Retinal pigment epithelial cell (primary cell): ENCODE measurements at regions not wholly inside any gene's neighbourhood (a gene's known extent, or its start where the extent isn't known, plus 50 kb on each side); places are given as distances from the start of the nearest gene placed in this dataset.

Experiments used
- DNase-seq: peaks from one replicate; pipeline ENCODE4 v3.0.0-alpha.2; 2010; ENCODE audit warnings: low read depth
- H3K4me3 ChIP-seq: 2 replicates; pipeline ENCODE4 v1.5.1; 2011; ENCODE audit warnings: mild to moderate bottlenecking, low read length, control low read depth, moderate library complexity
- TF ChIP-seq, protein P1 (sequence below): conservative IDR thresholded peaks from 2 replicates; pipeline ENCODE4 v1.5.1; 2011; ENCODE audit warnings: low read depth, low read length, control low read depth, inconsistent platforms

GRCh38 chr1:64358692-64359091 lies 111.2 kb upstream of the CACHD1 start:
- TF ChIP-seq, protein P1, sequence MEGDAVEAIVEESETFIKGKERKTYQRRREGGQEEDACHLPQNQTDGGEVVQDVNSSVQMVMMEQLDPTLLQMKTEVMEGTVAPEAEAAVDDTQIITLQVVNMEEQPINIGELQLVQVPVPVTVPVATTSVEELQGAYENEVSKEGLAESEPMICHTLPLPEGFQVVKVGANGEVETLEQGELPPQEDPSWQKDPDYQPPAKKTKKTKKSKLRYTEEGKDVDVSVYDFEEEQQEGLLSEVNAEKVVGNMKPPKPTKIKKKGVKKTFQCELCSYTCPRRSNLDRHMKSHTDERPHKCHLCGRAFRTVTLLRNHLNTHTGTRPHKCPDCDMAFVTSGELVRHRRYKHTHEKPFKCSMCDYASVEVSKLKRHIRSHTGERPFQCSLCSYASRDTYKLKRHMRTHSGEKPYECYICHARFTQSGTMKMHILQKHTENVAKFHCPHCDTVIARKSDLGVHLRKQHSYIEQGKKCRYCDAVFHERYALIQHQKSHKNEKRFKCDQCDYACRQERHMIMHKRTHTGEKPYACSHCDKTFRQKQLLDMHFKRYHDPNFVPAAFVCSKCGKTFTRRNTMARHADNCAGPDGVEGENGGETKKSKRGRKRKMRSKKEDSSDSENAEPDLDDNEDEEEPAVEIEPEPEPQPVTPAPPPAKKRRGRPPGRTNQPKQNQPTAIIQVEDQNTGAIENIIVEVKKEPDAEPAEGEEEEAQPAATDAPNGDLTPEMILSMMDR = no peak
- no peak for DNase-seq
- H3K4me3 ChIP-seq = no peak overlapping the region

DNA sequence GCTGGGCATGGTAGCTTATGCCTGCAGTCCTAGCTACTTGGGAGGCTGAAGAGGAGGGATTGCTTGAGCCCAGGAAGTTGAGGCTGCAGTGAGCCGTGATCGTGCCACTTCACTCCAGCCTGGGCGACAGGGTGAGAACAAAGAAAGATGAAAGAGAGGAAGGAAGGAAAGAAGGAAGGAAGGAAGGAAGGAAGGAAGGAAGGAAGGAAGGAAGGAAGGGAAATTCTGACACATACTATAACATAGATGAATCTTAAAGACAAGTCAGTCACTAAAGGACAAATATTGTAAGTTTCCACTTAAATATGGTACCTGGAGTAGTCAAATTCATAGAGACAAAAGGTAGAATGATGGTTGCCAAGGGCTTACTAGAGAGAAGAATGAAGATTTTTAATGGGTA lies 108.0 kb upstream of the CACHD1 start:
- TF ChIP-seq, protein P1 = no peak
- DNase-seq = no peak

GRCh38 chr1:64363111-64363510 lies 106.8 kb upstream of the CACHD1 start:
- DNase-seq = no peak
- TF ChIP-seq, protein P1 = no peak
- H3K4me3 ChIP-seq = no peak overlapping the region

More for the DNA sequence above, 108.0 kb upstream of the CACHD1 start:
- H3K4me3 ChIP-seq = no peak overlapping the region

DNA sequence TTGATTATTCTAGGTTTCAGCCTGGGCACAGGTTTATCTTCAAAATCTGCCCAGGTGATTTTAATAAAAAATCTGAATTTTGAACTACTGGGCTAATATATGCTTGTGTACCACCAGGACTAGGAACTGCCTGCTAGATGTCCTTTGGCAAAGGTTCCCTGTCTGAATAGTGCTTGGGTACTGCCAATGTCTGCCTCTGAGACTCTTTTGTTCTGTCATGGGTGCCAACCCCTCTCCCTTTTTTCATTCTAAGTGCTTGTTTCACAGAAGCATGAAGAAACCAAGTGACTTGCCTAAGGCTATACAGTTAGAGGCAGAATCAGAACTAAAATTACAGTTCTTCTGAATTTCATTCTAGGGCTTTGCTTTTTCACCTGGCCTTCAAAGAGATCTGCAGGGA lies 106.3 kb upstream of the CACHD1 start:
- TF ChIP-seq, protein P1 = no peak
- DNase-seq = no peak
- H3K4me3 ChIP-seq = no peak overlapping the region

DNA sequence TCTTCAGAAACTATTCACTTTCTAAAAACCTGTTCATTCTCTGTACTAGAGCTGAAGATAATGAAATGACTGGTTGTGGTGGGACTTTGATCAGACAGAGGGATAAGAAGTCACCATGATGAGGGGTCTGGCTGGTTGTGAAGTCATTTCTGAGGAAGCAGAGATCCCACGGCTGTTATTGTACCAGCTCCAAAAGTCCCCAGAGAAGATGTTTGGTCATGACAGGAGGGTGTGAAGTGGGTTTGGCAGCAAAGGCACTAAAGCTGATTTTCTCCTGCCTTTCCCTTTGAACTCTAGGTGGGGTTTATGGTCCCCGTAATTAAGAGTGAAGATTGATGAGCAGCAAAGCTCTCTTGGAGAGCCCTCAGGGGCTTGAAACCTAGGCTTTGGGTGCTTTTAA lies 103.1 kb upstream of the CACHD1 start:
- no peak for DNase-seq
- TF ChIP-seq, protein P1 = no peak

DNA sequence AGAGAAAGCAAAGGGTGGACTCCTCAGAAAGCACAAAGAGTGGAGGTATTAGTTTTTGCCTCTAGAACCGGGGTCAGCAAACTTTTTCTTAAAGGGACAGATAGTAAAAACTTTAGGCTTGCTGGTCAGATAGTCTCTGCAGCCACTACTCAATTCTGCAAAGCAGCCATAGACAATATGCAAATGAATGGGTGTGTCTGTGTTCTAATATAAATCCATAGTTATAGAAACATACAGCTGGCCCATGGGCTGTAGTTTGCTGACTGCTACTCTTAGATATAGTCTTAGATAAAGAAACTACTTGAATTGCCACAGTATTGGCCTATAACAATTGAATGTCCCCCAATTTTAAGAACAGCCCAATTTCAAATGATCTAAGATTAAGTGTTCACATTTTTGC lies 101.6 kb upstream of the CACHD1 start:
- DNase-seq = no peak
- TF ChIP-seq, protein P1 = no peak
- H3K4me3 ChIP-seq = no peak overlapping the region

More for the DNA sequence above, 103.1 kb upstream of the CACHD1 start:
- H3K4me3 ChIP-seq = no peak overlapping the region

DNA sequence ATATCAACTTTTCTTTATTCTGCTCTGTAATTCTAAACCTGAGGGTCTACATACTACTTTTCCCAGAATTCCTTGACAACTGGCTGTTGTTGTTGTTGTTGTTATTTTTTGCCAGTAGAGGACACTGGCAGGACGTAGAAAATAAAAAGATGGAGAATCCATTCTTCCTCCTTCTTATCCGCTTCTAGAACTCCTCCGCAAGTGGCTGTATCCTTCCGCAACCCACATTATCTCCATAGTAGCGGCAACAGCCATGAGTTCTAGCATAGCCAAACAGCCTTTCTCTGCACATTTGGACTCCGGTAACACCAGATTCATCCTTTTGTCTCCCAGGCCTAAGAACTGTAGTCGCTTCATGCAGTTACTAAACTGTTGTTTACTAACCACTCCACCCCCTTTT lies 91.1 kb upstream of the CACHD1 start:
- TF ChIP-seq, protein P1 = no peak
- no peak for DNase-seq
- no peak overlapping the region for H3K4me3 ChIP-seq
